Heart left ventricle (tissue), 13 donors: ENCODE measurements at regions not wholly inside any gene's neighbourhood (a gene's known extent, or its start where the extent isn't known, plus 50 kb on each side); places are given as distances from the start of the nearest gene placed in this dataset.

Experiments used
- POLR2A ChIP-seq, 2 donors: fragments of 450-650 bp; IDR thresholded peaks; one replicate each; pipeline ENCODE4 v1.6.1; 2017; ENCODE audit warnings: antibody characterized with exemption in 2 of 2, mild to moderate bottlenecking in 2 of 2, moderate library complexity in 2 of 2
- TF ChIP-seq, protein P1 (sequence below), 12 donors: fragments of 200-600 bp; sonication (generic) in 4 of 12; IDR thresholded peaks; one replicate each; pipeline versions ENCODE4 v1.5.0 to v1.8.0; 2018 to 2022; ENCODE audit warnings: antibody characterized with exemption in 12 of 12, mild to moderate bottlenecking in 5 of 12
- donor health status: ischemic (EF 13 %, LVEDD 7.1; RV severe dilation, severe dysfunction).
- donor health status: DM: no; HTN: yes; CAD: no.
- donor health status: DM: no; HTN: no; CAD: no.
- donor health status: ischemic (EF 25% LVEDD 6.9; RV normal size, moderate dysfunction).
- donor health status: ischemic (EF 25% LVEDD 5.7; RV mildly dilated, moderate dysfunction).
- donor health status: ischemic (EF 35%, LVEDD 5.7; RV mildly dilated, moderate dysfunction).
- donor health status: nonischemic (EF 11% LVEDD 7.7; RV severe dilation, severe dysfunction).
- donor health status: DM: yes; HTN: yes; CAD: no.
- donor health status: PGD.
- donor health status: ischemic (EF 29% LVEDD 5.4; RV normal size, mild dysfunction).
- donor health status: nonischemic (EF 23%, LVEDD 6.1; RV moderate dilation, normal function).

DNA sequence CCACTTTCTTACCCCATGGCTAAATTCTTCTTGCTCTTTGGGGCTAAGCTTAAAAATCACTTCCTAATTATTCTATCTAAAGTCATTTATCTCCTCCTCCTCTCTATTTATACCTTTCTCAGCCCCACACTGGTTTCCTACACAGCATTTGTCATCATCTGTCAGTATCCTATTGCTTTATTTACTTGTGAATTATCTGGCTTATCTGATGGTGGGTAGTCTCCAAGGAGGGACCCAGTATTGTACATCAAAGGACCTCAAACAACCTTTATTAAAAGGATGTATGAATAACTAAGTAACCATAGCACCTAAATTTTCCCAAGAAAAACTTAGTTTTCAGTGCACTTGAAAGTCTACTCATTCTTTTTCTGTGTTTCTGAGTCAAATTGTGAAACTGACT lies 332.7 kb upstream of the SNX7 start:
- TF ChIP-seq, protein P1, sequence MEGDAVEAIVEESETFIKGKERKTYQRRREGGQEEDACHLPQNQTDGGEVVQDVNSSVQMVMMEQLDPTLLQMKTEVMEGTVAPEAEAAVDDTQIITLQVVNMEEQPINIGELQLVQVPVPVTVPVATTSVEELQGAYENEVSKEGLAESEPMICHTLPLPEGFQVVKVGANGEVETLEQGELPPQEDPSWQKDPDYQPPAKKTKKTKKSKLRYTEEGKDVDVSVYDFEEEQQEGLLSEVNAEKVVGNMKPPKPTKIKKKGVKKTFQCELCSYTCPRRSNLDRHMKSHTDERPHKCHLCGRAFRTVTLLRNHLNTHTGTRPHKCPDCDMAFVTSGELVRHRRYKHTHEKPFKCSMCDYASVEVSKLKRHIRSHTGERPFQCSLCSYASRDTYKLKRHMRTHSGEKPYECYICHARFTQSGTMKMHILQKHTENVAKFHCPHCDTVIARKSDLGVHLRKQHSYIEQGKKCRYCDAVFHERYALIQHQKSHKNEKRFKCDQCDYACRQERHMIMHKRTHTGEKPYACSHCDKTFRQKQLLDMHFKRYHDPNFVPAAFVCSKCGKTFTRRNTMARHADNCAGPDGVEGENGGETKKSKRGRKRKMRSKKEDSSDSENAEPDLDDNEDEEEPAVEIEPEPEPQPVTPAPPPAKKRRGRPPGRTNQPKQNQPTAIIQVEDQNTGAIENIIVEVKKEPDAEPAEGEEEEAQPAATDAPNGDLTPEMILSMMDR (IDR thresholded peaks at IDR 0.05), result no peak
- no peak for TF ChIP-seq POLR2A (IDR thresholded peaks at IDR 0.05)
